ENCODE measurements at regions not wholly inside any gene's neighbourhood (a gene's known extent, or its start where the extent isn't known, plus 50 kb on each side); places are given as distances from the start of the nearest gene placed in this dataset.

DNA sequence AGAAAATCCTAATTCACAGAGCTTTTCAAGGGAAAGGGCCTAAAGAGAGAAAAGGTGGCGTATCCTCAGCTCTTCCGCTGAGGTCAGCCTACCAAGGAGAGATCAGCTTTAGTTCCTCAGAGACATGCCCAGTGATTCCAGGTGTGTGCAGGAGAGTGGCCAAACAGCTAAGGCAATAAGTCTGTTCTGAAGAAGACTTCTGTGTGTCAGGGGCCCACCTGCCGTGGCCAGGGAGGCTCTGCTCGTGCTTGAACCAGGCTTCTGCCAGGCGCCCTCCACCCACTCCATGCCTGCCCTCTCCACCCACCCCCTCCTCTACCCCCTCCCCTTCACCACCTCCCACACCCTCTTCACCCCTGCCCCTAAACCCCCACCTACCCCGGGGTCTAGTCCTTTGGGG is 67.4 kb upstream of the ARMC2 start:
- ATAC-seq (ENCODE audit: low read depth), result no peak
- H3K36me3 Mint-ChIP-seq (ENCODE audit: low read depth), result no peaks in the 10 kb centered on the region
- H3K9me3 Mint-ChIP-seq, result no peaks in the 10 kb centered on the region
- TF ChIP-seq, protein P1, sequence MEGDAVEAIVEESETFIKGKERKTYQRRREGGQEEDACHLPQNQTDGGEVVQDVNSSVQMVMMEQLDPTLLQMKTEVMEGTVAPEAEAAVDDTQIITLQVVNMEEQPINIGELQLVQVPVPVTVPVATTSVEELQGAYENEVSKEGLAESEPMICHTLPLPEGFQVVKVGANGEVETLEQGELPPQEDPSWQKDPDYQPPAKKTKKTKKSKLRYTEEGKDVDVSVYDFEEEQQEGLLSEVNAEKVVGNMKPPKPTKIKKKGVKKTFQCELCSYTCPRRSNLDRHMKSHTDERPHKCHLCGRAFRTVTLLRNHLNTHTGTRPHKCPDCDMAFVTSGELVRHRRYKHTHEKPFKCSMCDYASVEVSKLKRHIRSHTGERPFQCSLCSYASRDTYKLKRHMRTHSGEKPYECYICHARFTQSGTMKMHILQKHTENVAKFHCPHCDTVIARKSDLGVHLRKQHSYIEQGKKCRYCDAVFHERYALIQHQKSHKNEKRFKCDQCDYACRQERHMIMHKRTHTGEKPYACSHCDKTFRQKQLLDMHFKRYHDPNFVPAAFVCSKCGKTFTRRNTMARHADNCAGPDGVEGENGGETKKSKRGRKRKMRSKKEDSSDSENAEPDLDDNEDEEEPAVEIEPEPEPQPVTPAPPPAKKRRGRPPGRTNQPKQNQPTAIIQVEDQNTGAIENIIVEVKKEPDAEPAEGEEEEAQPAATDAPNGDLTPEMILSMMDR (IDR thresholded peaks at IDR 0.05), result no peak
- no peak overlapping the region for H3K4me3 Mint-ChIP-seq
- ChIA-PET POLR2A (interaction anchor here (0.7 kb wide), 1 partner anchor 1886 kb away, joined by 3 read pairs; no protein-coding TSS in a partner anchor), CTCF (interaction anchor here (0.6 to 1.4 kb wide), 4 partner anchors 213 to 288 kb away, joined by 3 to 4 read pairs (median 3); no protein-coding TSS in a partner anchor)
- peaks cover 13% of the 10 kb centered on the region for H3K27me3 Mint-ChIP-seq
- no peak overlapping the region for H3K27ac Mint-ChIP-seq
- H3K4me1 Mint-ChIP-seq, result peaks cover 29% of the 10 kb centered on the region
- intact Hi-C loops (cut with micrococcal nuclease), result loop anchor here (5.0 kb wide), 1 partner anchor 602 kb away; the partner anchor contains the start of gene CD164
- no peak for DNase-seq

- H3K27me3 Mint-ChIP-seq, result peaks cover 14% of the 10 kb centered on the region
- H3K36me3 Mint-ChIP-seq (ENCODE audit: low read depth), result no peaks in the 10 kb centered on the region
- peaks cover 29% of the 10 kb centered on the region for H3K4me1 Mint-ChIP-seq
- ATAC-seq (ENCODE audit: low read depth), result no peak
- CTCF ChIA-PET, result interaction anchor here (0.6 to 1.0 kb wide), 3 partner anchors 237 to 241 kb away, joined by 3 to 9 read pairs (median 4); no protein-coding TSS in a partner anchor
- intact Hi-C loops (cut with micrococcal nuclease), result loop anchor here (1.0 to 5.0 kb wide), 6 partner anchors 54 to 601 kb away; partner anchors contain the start of gene CD164
- no peaks in the 10 kb centered on the region for H3K9me3 Mint-ChIP-seq
- TF ChIP-seq, protein P1 (IDR thresholded peaks at IDR 0.05), result no peak
- H3K27ac Mint-ChIP-seq, result no peak overlapping the region
- POLR2A ChIA-PET, result interaction anchor here (1.0 kb wide), 1 partner anchor 223 kb away, joined by 4 read pairs; no protein-coding TSS in a partner anchor
- no peak for DNase-seq
- H3K4me3 Mint-ChIP-seq, result peak overlapping the region; percentile 81
Measured at GRCh38 chr6:108781419-108782100, 66.7 kb upstream of the ARMC2 start.

- Mint-ChIP-seq H3K9me3 (no peaks in the 10 kb centered on the region), H3K27me3 (peaks cover 17% of the 10 kb centered on the region), H3K4me1 (peaks cover 29% of the 10 kb centered on the region), H3K36me3 (ENCODE audit: low read depth) (no peaks in the 10 kb centered on the region), H3K4me3 (peak overlapping the region; percentile 81), H3K27ac (no peak overlapping the region)
- ChIA-PET CTCF (interaction anchor here (0.6 to 3.4 kb wide), 7 partner anchors 111 to 242 kb away, joined by 3 to 23 read pairs (median 5); no protein-coding TSS in a partner anchor), POLR2A (interaction anchor here (1.0 kb wide), 1 partner anchor 224 kb away, joined by 4 read pairs; no protein-coding TSS in a partner anchor)
- TF ChIP-seq, protein P1 (IDR thresholded peaks at IDR 0.05), result peak; percentile 27
- intact Hi-C loops (cut with micrococcal nuclease), result loop anchor here (1.0 to 5.0 kb wide), 6 partner anchors 53 to 600 kb away; partner anchors contain the start of gene CD164
- ATAC-seq (ENCODE audit: low read depth) (peak; percentile 94), DNase-seq (peak; percentile 52)
Measured at GRCh38 chr6:108782179-108783041, 65.8 kb upstream of the ARMC2 start.

DNA sequence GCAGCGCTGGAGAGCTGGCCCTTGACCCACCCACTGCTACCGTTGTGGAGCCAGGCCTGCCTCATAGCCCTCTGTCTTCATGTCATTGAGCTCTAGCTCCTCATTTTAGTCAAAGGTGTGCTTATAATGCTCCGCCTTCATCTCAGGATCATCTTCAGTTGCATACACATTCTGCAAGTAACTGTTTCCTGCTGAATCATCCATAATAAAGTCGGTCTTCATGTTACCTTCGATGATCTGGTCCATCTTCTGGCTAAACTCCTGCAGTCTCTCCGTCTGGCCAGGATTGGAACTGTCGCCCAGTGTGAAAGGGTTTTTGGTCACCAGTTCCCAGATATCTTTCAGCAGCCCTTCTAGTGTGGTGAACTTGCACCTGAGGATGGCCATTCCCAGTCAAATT is 62.6 kb upstream of the ARMC2 start:
- ChIA-PET POLR2A (no interaction called here), CTCF (interaction anchor here (0.9 to 3.4 kb wide), 3 partner anchors 50 to 285 kb away, joined by 3 to 23 read pairs (median 3); no protein-coding TSS in a partner anchor)
- intact Hi-C loops (cut with micrococcal nuclease), result no loop called here
- ATAC-seq (ENCODE audit: low read depth), result no peak
- H3K27ac Mint-ChIP-seq, result no peak overlapping the region
- H3K4me3 Mint-ChIP-seq, result no peak overlapping the region
- DNase-seq, result no peak
- H3K36me3 Mint-ChIP-seq (ENCODE audit: low read depth), result no peaks in the 10 kb centered on the region
- peaks cover 27% of the 10 kb centered on the region for H3K27me3 Mint-ChIP-seq
- TF ChIP-seq, protein P1 (IDR thresholded peaks at IDR 0.05), result no peak
- peaks cover 13% of the 10 kb centered on the region for H3K4me1 Mint-ChIP-seq
- H3K9me3 Mint-ChIP-seq, result peaks cover 15% of the 10 kb centered on the region
